NB4 (cell line): ENCODE measurements at regions not wholly inside any gene's neighbourhood (a gene's known extent, or its start where the extent isn't known, plus 50 kb on each side); places are given as distances from the start of the nearest gene placed in this dataset.
A peak's percentile ranks its signal among the peaks of the same experiment; 100 is the strongest.

Experiments used
- DNase-seq: peaks from one replicate; pipeline ENCODE4 v3.0.0; 2010; ENCODE audit warnings: low read depth
- H3K4me3 ChIP-seq: one replicate; pipeline ENCODE4 v1.5.1; 2011; ENCODE audit warnings: mild to moderate bottlenecking, low read depth, low read length, moderate library complexity
- MAX ChIP-seq: IDR thresholded peaks from 2 replicates; pipeline ENCODE4 v1.6.1; 2011; ENCODE audit warnings: low read depth, low read length
- MYC ChIP-seq: IDR thresholded peaks from 2 replicates; pipeline ENCODE4 v1.6.1; 2011; ENCODE audit warnings: low read depth, low read length
- POLR2A ChIP-seq: IDR thresholded peaks from 2 replicates; pipeline ENCODE4 v1.6.1; 2011; ENCODE audit warnings: mild to moderate bottlenecking; ENCODE audit not compliant: insufficient read length; ENCODE audit errors: extremely low read depth
- TF ChIP-seq, protein P1 (sequence below): IDR thresholded peaks from one replicate; pipeline ENCODE4 v1.5.1; 2012; ENCODE audit warnings: low read depth, low read length

DNA sequence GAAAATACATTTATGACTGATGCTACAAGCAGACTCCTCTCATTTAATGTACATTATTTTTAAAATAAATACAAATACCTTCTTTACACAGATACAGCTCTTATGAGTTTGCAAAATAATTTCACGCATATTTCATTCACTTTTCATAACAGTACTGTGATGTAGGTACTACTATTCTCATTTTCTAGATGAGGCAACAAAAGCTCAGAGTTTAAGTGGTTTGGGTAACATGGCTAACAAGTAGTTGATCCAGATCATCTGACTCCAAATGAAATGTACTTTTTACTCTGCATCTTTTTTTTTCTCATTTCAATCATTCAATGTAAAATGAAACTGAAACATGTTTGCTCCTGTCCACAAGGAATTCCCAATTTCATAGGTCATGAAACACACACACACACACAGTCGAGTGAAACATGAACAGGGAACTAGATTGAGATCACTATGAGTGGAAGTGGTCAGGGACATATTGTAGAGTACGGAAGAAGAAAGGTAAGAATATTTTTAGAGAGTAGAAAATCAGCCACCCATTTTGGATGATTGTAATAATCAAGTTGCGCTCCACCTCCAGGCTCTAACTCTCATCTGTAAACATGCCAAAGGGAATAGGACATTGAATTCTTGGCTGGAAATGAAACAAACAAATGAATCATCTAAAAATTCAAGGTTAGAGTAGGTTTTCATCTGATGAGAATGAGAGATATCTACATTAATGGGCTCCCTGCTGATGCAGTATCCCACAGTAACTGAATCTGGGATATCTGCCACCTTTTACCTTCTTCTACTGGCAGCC is 92.4 kb downstream of the CLDN1 start:
- TF ChIP-seq MYC (no peak), MAX (no peak), POLR2A (no peak)
- TF ChIP-seq, protein P1, sequence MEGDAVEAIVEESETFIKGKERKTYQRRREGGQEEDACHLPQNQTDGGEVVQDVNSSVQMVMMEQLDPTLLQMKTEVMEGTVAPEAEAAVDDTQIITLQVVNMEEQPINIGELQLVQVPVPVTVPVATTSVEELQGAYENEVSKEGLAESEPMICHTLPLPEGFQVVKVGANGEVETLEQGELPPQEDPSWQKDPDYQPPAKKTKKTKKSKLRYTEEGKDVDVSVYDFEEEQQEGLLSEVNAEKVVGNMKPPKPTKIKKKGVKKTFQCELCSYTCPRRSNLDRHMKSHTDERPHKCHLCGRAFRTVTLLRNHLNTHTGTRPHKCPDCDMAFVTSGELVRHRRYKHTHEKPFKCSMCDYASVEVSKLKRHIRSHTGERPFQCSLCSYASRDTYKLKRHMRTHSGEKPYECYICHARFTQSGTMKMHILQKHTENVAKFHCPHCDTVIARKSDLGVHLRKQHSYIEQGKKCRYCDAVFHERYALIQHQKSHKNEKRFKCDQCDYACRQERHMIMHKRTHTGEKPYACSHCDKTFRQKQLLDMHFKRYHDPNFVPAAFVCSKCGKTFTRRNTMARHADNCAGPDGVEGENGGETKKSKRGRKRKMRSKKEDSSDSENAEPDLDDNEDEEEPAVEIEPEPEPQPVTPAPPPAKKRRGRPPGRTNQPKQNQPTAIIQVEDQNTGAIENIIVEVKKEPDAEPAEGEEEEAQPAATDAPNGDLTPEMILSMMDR = no peak
- no peak for DNase-seq
- H3K4me3 ChIP-seq = no peak overlapping the region

DNA sequence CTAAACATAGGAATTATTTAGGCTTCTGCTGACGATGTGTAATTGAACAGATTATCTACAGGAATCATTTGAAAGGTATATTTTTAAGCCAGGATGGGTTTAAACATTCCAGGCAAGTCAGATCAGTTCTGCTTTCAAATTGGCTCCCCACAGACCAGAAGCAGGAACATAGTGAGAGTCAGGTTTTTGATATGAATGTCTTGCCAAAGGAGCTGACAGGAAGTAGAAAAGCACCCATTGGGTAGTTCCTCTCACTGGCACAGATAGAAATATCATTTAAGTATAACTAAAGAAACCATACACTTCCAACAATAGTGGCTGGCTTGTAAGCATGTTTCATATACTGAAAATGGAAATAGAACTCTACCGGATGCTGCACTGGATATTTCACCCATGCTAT is 95.2 kb downstream of the CLDN1 start:
- H3K4me3 ChIP-seq = no peak overlapping the region
- no peak for TF ChIP-seq MAX
- no peak for TF ChIP-seq MYC
- TF ChIP-seq, protein P1 = no peak
- no peak for TF ChIP-seq POLR2A
- peak; percentile 4 for DNase-seq

DNA sequence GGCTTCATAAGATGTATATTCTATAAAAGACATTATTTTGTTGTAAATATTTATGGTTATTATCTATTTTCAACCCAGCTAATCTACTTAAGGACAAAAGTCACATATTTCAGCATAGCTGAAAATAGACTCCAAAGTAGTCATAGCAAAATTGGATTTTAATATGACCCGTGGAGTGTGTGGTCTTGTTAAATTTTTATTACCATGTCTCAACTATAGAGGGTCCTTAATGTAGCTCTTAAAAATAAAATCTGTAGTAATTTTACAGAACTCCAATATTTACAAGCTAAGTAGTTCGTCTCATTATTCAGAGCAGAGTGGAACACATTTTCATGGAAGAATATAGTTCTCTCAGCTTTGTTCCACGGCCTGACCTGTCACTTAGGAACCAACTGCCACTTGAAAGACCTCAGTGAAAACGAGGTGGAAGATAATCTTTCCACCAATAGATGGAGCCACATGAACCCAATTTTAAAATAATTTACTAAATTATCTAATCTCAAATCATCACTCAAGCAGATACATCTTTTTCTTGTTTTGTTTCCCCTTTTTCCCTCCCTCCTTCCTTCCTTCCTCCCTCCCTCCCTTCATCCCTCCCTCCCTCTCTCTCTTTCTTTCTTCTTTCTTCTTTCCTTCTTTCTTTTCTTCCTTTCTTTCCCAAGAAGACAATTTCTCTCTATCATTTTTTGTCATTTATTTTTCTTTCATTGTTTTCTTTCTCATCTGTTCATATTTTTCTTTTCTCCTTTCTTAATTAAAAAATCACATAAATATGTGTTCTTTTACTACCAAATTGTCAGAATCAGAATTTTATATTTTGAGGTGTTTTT is 97.2 kb downstream of the CLDN1 start:
- H3K4me3 ChIP-seq = no peak overlapping the region
- DNase-seq = peak; percentile 38
- TF ChIP-seq MYC = no peak
- TF ChIP-seq, protein P1 = peak; percentile 28

DNA sequence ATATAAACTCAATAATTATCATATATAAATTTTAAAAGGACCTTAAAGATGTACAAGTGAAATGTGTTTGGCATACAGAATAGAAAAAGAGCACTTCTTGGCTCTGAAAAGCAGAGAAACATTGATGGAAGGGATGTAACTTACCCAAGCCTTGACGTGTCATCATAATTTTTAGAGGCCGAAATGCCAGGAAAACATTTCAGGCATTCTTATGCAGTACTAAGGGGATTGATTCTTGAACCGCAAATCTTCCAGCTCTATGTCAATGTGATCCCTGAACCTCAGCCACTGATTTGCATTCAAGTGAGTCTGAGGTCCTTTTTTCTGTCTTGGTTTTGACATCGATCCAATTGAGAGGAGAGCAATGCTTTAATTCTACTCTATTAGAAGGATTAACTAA is 97.8 kb downstream of the CLDN1 start:
- no peak for DNase-seq
- TF ChIP-seq MAX (no peak), MYC (no peak), POLR2A (no peak)
- TF ChIP-seq, protein P1 = no peak
- H3K4me3 ChIP-seq = no peak overlapping the region

DNA sequence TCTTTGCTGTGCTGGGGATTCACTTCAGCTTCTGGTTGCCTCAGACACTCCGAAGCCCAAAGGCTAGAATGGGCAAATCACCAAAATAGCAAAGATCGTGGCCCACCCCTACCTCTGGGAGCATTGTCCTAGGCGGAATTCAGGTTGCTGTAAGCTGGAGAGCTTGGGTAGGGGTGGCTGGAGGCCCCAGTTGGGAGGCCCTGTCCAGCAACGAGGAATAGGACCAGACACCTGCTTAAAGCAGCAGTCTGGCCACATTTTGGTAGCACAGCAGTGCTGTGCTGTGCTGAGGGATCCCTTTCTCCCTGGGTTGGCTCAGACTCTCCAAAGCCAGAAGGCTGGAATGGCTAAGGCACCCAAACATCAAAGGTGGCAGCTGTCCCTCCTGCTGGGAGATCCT is 99.3 kb downstream of the CLDN1 start:
- no peak overlapping the region for H3K4me3 ChIP-seq
- TF ChIP-seq MAX (no peak), POLR2A (no peak), MYC (no peak)
- DNase-seq = no peak

DNA sequence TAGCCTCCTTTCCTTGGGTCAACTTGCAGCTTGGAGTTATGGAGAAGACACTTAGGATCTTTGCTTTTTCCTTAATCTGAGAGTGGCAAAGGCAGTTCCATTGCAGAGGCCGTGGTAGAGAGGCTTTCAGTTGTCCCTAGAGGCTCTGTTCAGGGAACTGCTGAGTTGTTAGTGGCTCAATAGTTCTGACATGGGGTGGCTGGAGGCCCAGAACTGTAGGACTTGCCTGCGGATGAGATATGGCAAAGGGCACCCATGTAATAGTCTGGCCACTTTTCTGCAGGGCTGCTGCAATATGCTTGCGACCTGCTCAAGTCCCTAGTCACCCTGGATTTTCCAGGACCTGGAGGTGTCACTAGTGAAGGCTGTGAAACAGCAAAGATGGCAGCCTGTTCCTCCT is 99.9 kb downstream of the CLDN1 start:
- TF ChIP-seq MAX (no peak), POLR2A (no peak), MYC (no peak)
- TF ChIP-seq, protein P1 = no peak
- no peak for DNase-seq
- no peak overlapping the region for H3K4me3 ChIP-seq
